DMS53 treated with DMSO at 0.1 percent for 48 hours (cell line): ENCODE measurements at regions not wholly inside any gene's neighbourhood (a gene's known extent, or its start where the extent isn't known, plus 50 kb on each side); places are given as distances from the start of the nearest gene placed in this dataset.

Experiments
- DNase-seq: peaks from one replicate; lab custom pipeline; 2025; ENCODE audit not compliant: unreplicated experiment; lab: John Stamatoyannopoulos, UW

GRCh38 chr12:108462686-108463085 lies 52.4 kb upstream of the FICD start:
- DNase-seq, result no peak

- DNase-seq, result no peak
Measured at GRCh38 chr12:108461058-108461660, 53.9 kb upstream of the FICD start.

GRCh38 chr12:108459149-108459548 lies 55.9 kb upstream of the FICD start:
- DNase-seq, result no peak

- no peak for DNase-seq
Measured at GRCh38 chr12:108457734-108458361, 57.2 kb upstream of the FICD start.

GRCh38 chr12:108457006-108457733 lies 57.9 kb upstream of the FICD start:
- DNase-seq, result peak; percentile 76

- no peak for DNase-seq
Measured at GRCh38 chr12:108455706-108456105, 59.4 kb upstream of the FICD start.

GRCh38 chr12:108454539-108455139 lies 60.4 kb upstream of the FICD start:
- no peak for DNase-seq

GRCh38 chr12:108449478-108449877 lies 65.6 kb upstream of the FICD start:
- no peak for DNase-seq

- DNase-seq, result no peak
Measured at GRCh38 chr12:108448246-108448645, 66.8 kb upstream of the FICD start.

GRCh38 chr12:108447168-108447832 lies 67.8 kb upstream of the FICD start:
- DNase-seq, result no peak

GRCh38 chr12:108446766-108447165 lies 68.3 kb upstream of the FICD start:
- DNase-seq, result no peak

- DNase-seq, result no peak
Measured at GRCh38 chr12:108442910-108443309, 72.2 kb upstream of the FICD start.

GRCh38 chr12:108442067-108442466 lies 73.0 kb upstream of the FICD start:
- no peak for DNase-seq

- DNase-seq, result no peak
Measured at GRCh38 chr12:108441549-108441948, 73.5 kb upstream of the FICD start.

GRCh38 chr12:108440736-108441135 lies 74.3 kb upstream of the FICD start:
- DNase-seq, result no peak

GRCh38 chr12:108438667-108439066 lies 76.4 kb upstream of the FICD start:
- DNase-seq, result no peak

GRCh38 chr12:108432423-108433121 lies 82.5 kb upstream of the FICD start:
- DNase-seq, result no peak

- DNase-seq, result no peak
Measured at GRCh38 chr12:108430926-108431325, 84.2 kb upstream of the FICD start.

GRCh38 chr12:108430245-108430644 lies 84.8 kb upstream of the FICD start:
- DNase-seq, result no peak

- DNase-seq, result no peak
Measured at GRCh38 chr12:108425238-108425795, 86.2 kb upstream of the CMKLR1 start.

GRCh38 chr12:108424816-108425215 lies 85.7 kb upstream of the CMKLR1 start:
- DNase-seq, result no peak
